HG03159 (cell line): ENCODE measurements at regions not wholly inside any gene's neighbourhood (a gene's known extent, or its start where the extent isn't known, plus 50 kb on each side); places are given as distances from the start of the nearest gene placed in this dataset.
A peak's percentile ranks its signal among the peaks of the same experiment; 100 is the strongest.
"Not testable (repeated sequence)": the region's sequence is repeated elsewhere in the genome, so short reads cannot be mapped to it uniquely, and the experiment has no call there.

ENCODE experiments used
- ATAC-seq: cut with Tn5 transposase; IDR thresholded peaks from one replicate; pipeline ENCODE4 v1.9.1; 2021; ENCODE audit warnings: mild to moderate bottlenecking, moderate library complexity; ENCODE audit not compliant: unreplicated experiment

DNA sequence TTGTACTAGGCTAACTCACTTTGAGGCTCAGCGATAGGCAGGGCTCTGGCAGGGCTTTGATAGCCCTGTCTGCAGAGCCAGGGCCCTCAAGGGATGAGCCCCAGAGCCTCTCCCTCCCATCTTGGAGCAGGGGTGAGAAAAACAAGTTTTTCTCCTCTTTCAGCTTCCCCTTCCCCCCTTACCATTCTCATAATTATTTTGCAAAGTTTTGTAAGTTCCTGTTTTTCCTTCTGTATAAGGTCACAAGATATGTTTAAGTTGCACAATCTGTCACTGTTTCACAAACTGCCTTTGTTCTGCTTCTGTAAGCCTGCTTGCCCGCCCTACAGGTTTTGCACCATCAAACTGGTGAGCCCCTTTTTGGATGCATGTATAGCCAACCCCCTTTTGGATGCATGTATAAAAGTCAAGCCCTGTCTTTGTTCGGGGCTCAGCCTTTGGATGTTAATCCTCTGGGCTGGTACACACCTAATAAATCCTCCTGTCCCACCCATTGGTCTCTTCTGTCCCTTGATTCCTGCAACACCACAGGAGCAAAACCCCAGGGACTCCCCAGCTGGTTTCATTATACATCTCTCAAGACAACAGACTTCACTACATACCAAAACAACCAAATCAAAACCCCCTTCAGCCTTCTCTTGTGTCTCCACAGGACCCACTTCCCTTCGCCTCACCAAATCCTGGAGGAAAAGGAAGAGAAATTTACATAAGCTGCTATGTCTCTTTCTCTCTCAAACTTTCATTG is 52.5 kb upstream of the RESF1 start:
- ATAC-seq, result no peak

DNA sequence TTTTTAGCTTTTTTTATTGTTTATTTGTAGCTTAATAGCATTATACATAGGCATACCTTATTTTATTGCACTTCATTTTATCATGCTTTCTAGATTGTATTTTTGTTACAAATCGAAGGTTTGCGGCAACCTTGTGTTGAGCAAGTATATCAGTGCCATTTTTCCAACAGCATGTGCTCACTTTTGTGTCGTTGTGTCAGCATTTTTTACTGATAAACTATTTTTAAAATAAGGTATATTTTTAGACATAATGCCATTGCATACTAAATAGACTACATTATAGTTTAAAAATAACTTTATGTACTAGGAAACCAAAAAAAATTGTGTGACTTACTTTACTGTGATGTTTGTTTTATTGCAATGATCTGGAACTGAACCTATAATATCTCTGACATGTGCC is 56.2 kb upstream of the RESF1 start:
- no peak for ATAC-seq

DNA sequence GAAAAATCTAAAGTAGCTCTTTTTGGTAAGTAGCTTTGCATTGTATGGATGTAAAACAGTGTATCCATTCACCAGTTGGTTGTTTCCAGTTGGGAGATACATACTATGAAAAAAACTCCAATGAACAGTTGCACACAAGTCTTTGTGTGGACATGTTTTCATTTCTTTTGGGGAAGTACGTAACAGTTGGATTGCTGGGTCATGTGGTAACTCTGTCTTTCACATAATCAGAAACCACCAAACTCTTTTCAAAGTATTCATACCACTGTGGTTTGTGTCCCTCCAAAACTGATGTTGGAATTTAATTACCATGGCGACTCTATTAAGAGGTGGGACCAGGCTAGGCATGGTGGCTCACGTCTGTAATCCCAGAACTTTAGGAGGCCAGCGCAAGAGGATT is 58.9 kb upstream of the RESF1 start:
- ATAC-seq, result no peak

DNA sequence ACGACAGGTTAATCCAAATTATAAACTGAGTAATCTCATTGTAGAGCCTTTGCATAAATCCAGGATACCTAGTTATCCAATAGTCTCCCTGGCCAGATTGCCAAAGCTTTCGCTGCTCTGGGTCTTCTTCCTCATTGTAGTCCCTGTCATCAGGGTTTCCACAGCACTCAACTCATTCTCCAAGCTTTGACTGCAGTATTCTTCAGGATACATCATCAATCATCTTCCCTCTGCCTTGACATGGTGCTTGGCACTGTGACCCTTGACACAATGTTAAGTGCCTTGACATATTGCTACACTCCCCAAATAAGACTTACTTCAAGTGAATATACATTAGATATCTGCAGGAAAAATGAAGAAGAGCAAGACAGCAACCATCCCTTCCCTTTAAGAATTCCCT is 60.1 kb upstream of the RESF1 start:
- ATAC-seq, result no peak

DNA sequence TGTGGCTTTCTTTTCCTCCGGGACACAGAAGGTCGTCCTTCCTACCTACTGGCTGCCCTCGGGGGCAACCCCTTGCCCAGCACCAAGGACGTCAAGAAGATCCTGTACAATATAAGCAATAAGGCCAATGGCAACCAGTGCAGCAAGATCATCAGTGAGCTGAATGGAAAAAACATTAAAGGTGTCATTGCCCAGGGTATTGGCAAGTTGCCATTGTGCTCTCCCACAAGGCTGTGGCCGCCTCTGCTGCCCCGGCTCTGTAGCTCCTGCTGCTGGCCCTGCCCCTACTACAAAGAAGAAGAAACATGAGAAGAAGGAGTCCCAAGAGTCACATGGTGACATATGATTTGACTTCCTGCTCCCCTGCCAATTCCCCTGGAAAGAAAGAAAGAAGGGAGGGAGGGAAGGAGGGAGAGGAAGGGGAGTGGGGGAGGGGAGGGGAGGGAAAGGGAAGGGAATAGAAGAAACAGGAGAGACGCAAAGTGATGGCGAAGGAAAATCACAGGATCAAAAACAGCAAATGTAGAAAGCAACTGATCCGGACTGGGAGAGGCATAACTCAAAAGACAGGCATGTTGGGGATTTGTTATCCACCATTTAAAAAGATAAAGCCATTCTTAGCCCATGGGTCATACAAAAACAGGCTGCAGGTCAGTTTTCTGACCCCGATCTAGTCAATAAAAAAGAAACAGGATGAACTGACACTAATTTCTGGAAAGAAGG is 61.3 kb upstream of the RESF1 start:
- ATAC-seq, result no peak

DNA sequence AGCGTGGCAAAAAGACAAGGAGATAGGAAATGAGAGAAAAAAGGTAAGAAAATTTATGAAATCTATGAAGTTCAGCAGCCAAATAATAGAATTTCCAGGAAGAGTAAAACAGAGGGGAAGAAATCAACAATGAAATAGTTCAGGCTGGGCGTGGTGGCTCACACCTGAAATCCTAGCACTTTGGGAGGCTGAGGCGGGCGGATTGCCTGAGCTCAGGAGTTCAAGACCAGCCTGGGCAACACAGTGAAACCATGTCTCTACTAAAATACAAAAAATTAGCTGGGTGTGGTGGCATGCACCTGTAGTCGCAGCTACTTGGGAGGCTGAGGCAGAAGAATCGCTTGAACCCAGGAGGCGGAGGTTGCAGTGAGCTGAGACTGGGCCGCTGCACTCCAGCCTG is 62.1 kb upstream of the RESF1 start:
- not testable (repeated sequence) for ATAC-seq

DNA sequence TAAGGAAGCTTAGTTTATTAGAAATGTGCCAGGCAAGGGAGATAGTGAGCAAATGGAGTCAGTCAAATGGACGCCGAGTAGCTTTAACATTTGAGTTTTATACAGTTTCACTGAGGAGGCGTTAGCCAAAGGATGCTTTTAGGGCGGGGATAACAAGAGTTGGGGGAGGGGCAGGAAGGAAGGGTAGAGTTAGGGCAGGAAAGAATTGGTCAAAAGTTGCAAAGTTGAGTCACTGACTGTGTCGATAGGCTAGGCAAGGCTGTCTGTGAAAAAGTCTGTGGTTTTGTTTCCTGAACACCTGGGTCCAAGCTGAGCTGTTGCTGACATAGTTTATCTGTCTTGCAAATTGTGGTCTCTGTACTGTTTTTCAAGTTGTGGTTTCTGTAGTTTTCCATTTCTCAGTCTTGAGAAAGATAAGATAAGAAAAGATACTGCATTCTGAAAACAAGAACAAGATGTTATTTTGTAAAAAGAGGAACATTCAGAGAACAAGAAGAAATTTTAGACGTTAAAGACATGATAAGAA is 62.6 kb upstream of the RESF1 start:
- ATAC-seq, result peak; percentile 96

DNA sequence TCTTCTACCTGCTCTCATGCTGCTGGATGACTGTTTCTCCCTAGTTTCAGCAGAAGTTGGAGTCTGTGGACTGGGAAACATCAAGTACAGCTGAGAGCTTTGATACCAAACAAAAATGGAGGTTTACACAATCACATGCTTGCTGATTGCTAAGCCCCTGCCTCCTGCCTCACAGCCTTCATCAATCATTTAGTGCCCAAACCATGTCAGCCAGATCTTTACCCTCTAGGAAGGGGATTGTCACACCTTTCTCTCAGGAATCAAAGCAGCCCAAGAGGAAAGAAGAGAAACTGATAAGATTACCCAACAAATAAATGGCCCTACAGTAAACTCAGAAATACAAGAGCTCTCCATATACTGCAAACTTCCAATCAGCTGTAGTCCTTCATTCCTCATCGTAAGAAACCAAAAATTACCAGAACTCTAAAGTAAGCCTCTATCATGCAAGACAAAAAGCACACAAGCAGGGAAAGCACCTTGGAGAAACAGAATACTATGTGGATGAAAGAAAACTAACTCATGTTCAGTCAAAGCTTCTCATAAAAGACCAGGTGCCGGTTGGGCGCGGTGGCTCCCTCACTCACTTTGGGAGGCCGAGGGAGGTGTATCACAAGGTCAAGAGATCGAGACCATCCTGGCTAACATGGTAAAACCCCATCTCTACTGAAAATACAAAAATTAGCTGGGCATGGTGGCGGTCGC is 63.6 kb upstream of the RESF1 start:
- no peak for ATAC-seq

DNA sequence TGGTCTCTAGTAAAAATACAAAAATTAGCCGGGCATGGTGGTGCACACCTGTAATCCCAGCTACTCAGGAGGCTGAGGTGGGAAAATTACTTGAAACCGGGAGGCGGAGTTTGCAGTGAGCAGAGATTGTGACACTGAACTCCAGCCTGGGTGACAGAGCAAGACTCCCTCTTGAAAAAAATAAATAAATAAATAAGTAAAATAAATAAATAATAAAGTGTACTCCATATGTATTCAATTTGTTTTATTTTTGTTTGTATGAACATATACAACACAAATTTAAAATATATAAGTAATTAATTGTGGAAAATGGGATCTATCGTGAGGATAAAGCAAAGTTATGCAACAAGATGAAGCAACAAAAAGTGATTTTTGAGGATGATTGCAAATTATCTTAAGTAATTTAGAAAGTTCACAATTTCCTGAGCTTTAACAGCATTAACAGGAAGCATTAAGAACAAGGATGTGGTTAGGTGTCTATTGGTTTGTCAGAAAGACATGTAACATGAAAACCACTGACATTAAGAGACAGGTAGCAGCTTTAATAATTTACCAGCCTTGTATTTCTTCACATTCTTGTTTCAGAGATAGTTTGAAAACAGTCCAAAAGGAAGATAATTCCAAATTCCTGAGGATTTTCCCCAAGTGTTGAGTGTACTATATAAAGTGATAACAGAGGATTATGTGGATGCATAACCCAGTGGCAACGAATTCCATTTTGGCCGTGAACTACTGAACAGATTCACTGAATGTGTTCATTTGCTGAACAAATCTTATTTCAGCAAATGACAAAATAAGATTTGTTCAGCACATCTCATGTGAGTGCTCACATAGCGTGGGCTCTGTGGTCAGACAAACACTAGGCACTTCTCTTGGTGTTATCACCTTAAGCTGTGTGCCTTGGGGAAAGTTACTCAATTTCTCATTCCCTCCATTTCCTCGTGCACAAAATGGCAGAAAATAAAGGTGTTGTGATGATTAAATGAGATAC is 68.6 kb upstream of the RESF1 start:
- no peak for ATAC-seq

DNA sequence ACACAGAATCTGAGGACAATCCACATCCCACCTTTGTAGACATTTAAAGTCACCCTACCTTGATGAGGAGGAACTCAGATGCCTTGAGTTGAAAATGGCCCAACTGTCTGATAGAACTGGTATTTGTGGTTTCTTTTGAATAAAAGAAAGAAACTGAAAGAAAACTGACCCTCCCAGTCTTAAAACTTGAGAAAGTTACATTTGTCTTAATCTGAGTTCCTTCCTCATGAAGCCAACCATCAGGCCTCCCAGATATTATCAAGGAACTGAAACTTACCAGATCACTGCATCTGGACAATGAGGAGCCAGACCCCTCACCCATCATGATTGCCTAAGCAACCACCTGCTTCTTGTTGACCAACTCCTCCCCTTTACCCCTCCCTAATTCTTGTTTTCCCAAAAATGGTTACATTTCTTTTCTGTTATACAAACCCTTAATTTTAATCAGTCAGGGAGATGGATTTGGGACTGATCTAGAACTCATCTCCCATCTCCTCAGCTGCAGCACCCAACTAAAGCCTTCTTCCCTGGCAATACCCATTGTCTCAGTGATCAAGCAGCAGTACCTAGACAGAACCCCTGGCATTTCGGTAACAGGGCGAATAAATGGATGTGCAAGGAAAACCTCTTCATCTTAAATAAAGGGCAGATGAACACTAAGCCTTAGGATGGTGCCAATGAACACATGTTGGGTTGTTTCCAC is 72.0 kb upstream of the RESF1 start:
- no peak for ATAC-seq

DNA sequence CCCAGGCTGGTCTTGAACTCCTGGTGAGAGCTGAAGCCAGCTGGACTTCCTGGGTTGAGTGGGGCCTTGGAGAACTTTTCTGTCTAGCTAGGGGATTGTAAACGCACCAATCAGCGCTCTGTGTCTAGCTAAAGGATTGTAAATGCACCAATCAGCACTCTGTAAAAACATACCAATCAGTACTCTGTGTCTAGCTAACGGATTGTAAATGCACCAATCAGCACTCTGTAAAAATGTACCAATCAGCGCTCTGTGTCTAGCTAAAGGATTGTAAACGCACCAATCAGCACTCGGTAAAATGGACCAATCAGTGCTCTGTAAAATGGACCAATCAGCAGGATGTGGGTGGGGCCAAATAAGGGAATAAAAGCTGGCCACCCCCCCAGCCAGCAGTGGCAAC is 76.5 kb upstream of the RESF1 start:
- ATAC-seq, result not testable (repeated sequence)

DNA sequence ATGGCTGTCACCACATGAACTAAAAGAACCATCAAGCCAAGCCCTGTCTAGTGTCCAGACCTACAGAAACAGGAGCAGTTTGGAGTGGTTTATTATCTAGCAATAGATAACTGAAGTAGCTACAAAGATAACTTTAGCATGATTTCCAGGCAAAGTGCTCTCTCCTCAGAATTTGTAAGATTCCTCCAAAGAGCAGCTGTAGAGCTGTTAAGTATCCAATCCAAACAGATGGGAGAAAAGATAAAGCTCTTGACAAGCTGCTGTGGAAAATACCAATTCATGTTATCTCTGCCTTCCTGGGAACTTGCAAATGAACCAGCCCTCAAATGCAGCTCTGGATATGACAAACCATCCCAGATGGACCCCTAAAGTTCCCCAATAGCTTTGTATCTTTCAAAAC is 78.9 kb upstream of the RESF1 start:
- ATAC-seq, result no peak

DNA sequence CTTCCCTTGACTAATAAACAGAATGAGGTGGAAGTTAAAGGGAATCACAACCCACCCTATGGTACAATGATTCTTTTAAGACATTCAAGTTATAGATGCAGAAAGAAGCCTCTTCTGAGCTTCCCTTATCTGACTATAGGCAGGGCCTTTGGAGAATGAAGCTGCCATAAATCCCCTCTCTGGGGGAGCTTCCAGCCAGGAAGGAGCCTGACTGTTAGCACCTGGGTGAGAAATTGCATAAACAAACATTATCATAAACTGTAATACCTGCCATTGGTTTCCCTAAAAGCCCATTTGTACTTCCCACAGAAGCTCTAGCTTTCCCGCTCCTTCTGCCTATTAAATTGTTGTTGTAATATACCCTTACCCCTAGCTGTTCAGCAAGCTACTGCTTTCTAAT is 81.3 kb upstream of the RESF1 start:
- ATAC-seq, result no peak

DNA sequence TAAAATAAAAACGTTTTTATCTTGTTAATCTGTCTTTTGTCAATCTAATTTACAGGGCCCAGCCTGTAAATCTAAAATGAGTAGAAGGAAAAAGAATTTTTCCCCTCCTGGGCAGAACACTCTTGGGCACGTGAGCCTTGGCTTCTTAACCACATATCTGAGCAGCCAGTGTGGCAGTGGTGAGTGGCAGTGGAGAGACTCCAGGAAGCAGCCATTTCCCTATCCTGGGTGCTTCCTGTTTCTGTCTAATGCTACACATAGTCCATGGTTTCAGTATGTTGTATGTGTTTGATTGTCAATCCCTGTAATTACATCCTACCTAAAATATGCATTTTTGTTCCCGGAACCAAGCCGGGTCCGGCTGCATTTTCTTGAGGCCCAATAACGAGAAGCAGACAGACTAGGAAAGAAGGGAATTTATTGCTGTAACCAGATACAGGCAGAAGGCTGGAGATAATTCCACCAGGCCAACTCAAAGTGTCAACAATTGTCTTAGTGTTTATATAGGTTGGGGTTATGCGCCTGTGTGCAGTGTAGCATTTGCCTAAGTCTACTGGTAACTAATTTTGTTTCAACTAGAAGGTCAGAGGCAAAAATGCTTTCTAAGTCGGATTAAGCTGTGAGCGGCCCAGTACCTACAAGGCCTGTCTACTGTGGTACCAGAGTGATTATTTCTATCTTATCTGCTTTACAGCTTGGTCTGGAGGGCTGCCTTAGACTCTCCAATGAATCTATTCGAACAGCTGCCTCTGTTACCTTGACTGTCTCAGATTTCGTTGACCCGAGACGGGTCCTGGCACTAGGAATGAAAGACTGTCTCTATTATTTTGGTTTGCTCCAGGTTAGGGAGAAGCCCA is 82.4 kb upstream of the RESF1 start:
- no peak for ATAC-seq

DNA sequence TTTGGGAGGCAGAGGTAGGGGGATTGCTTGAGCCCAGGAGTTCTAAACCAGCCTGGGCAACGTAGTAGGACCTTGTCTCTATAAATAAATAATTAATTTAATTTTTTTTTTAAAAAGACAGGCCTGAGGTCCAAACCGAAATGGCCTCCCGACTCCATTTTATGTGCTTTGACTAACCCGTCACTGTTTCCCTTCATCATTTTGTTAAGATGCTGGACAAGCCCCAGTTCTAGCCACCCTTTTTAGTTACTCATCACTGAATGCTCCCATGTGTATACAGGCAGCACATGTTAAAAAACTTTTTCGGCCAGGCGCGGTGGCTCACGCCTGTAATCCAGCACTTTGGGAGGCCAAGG is 83.6 kb upstream of the RESF1 start:
- ATAC-seq, result no peak

DNA sequence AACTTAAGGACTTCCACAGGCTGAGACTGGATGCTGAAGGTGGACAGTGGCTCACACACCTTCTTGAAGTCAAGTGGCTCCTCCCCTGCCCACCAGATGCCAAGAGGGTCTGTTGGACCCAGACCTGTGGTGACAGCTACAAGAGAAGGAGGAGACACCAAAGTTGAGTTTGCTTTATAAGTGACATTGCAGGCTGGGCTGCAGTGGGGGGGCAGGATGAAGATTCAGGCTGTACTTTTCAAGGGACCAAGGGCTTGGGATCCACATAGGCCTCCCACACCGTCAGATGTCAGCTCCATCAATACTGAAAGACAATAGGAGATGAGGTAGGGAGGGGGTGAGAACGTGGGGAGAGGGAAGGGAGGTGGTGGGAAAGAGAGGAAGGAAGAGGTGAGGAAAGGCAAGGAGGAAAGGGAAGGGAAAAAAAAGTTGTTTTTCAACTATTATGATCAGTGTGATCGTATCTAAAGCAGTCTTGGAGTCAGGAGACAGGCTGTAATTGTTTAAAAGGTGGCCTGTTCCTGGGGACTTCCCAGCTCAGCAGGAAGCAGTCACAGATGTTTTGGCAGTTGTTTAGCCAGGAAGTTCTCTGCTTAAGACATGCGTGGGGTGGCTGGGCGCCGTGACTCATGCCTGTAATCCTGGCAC is 84.1 kb upstream of the RESF1 start:
- ATAC-seq, result peak; percentile 62

DNA sequence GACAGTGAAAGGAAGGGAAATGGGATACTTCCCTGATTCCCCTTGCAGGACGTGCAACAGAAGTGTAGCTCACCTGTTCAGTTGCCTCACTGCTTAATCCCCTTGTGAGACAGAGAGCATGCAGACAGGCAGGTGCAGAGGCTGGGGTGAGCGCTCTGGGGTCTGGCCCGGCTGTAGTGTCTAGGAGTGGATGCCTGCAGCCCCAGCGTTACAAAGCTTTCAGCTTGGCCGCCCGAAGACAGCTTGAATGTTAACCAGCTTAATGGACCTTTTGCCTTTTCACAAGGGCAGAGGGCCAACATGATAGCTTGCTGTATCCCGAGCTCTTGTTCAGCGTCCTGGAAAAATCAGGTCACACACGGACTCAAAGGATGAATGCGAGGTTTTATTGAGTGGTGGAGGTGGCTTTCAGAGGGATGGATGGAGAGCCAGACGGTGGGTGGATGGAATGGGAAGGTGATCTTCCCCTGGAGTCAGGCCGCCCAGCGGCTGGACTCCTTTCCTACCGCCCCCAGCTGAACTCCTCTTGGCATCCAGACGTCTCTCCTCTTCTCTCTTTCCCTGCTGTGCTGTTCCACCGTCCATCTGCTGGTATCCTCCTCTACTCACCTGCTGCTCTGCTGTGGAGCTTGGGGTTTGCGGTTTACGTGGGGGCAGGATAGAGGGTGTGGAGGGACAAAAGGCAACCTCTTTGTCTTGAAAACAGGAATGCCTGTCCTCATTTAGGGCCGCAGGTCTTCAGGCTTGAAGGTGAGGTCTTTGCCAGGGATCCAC is 86.2 kb upstream of the RESF1 start:
- no peak for ATAC-seq

DNA sequence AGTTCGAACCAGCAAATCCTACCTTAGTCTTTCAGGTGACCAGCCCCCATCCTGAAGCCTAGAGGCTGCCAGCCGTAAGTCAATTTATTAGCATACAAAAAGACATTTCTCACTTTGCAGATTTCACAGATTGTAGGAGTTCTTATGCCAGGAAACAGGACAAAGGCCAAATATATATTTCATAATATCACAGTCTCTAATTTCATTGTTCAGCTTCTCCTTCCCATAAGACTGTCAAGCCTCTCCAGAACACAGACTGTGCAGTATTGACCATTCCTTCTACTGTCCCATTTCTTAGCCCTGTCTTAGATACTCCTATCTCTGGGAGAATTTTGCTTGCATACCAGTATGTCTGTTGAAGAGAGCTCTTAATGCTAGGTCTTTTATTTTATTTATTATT is 89.2 kb upstream of the RESF1 start:
- no peak for ATAC-seq
